Gastroesophageal sphincter (tissue), 3 donors: ENCODE measurements at regions not wholly inside any gene's neighbourhood (a gene's known extent, or its start where the extent isn't known, plus 50 kb on each side); places are given as distances from the start of the nearest gene placed in this dataset.

Experiments used
- POLR2AphosphoS5 ChIP-seq: sonication (generic); formaldehyde crosslinking; IDR thresholded peaks from one replicate; pipeline ENCODE4 v1.6.1; 2017; ENCODE audit warnings: antibody characterized with exemption
- TF ChIP-seq, protein P1 (sequence below), 4 experiments: fragments of 200-600 bp in 2 of 4; fragments of 450-650 bp in 2 of 4; sonication (generic) in 1 of 4; IDR thresholded peaks; one replicate each; pipeline ENCODE4 v1.5.1; 2017 to 2019; ENCODE audit warnings: antibody characterized with exemption in 4 of 4, mild to moderate bottlenecking in 2 of 4, moderate library complexity in 2 of 4

DNA sequence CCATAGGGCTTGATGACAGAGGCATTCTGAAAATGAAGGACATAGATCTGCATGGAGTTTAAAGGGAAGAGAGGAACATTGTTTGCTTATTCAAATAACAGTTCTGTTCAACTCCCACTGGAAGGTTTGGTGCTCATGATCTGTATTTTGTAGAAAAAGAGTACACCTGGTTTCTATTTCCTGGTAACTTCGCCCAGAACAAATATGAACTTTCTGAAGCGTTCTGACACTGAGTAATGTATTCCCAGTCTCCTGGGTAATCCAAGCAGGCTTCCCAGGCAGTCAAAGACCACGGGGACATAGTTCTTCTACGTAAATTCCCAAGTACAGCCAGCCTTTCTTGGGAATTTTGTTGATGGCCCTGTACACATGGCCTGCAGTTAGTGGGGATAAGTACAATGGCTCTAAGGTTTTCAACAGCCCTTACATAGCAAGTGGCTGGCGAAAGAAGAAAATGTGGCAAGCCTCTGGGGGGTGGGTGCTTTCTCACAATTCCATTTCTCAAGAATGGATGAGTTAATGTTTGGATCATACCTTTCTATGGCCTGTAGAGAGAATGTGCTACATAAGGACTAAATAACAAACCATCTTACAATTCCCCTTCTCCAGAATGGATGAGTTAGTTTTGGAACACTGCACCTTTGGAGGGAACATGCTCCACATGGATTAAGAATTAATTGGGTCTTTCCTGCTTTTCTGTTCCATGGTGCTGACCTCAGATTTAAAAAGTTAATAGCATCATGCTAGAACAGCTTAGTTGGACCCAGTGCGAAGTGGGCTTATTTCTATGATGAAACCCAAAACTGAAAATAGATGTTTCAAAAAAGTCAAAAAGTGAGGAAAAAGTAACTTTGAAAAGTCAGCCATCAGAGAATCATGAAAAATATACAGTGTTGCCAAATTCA, 52.7 kb downstream of the COL6A6 start:
- TF ChIP-seq, protein P1, sequence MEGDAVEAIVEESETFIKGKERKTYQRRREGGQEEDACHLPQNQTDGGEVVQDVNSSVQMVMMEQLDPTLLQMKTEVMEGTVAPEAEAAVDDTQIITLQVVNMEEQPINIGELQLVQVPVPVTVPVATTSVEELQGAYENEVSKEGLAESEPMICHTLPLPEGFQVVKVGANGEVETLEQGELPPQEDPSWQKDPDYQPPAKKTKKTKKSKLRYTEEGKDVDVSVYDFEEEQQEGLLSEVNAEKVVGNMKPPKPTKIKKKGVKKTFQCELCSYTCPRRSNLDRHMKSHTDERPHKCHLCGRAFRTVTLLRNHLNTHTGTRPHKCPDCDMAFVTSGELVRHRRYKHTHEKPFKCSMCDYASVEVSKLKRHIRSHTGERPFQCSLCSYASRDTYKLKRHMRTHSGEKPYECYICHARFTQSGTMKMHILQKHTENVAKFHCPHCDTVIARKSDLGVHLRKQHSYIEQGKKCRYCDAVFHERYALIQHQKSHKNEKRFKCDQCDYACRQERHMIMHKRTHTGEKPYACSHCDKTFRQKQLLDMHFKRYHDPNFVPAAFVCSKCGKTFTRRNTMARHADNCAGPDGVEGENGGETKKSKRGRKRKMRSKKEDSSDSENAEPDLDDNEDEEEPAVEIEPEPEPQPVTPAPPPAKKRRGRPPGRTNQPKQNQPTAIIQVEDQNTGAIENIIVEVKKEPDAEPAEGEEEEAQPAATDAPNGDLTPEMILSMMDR (IDR thresholded peaks at IDR 0.05), result no peak
- TF ChIP-seq POLR2AphosphoS5, result no peak
